Liver (tissue), 8 donors: ENCODE measurements at regions not wholly inside any gene's neighbourhood (a gene's known extent, or its start where the extent isn't known, plus 50 kb on each side); places are given as distances from the start of the nearest gene placed in this dataset.

Experiments used
- DNase-seq: peaks from one replicate; pipeline ENCODE4 v3.0.0-alpha.2; 2017; ENCODE audit warnings: low spot score
- H3K27ac ChIP-seq, 2 donors: one replicate each; pipeline ENCODE4 v1.7.0; 2013; ENCODE audit warnings: inconsistent platforms in 2 of 2, low read length in 2 of 2, control low read depth in 1 of 2, low read depth in 1 of 2, mild to moderate bottlenecking in 1 of 2
- H3K27me3 ChIP-seq, 4 donors: one replicate each; pipeline versions ENCODE4 v1.6.1 to v1.7.0; 2013; ENCODE audit warnings: low read length in 3 of 4, inconsistent platforms in 1 of 4, mild to moderate bottlenecking in 1 of 4, moderate library complexity in 1 of 4; ENCODE audit not compliant: control insufficient read depth in 4 of 4, insufficient read depth in 4 of 4
- H3K36me3 ChIP-seq, 4 donors: one replicate each; pipeline versions ENCODE4 v1.6.1 to v1.7.0; 2013; ENCODE audit warnings: low read length in 3 of 4, mild to moderate bottlenecking in 3 of 4, low read depth in 1 of 4, moderate library complexity in 1 of 4; ENCODE audit not compliant: control insufficient read depth in 4 of 4, insufficient read depth in 3 of 4
- H3K4me1 ChIP-seq, 4 donors: one replicate each; pipeline versions ENCODE4 v1.6.1 to v1.7.0; 2013; ENCODE audit warnings: low read length in 3 of 4, mild to moderate bottlenecking in 3 of 4, moderate library complexity in 1 of 4; ENCODE audit not compliant: control insufficient read depth in 4 of 4, insufficient read depth in 4 of 4
- H3K4me3 ChIP-seq, 3 donors: one replicate each; pipeline versions ENCODE4 v1.6.1 to v1.7.0; 2013; ENCODE audit warnings: low read length in 3 of 3, control low read depth in 1 of 3, low read depth in 1 of 3, mild to moderate bottlenecking in 1 of 3
- H3K9ac ChIP-seq, 2 donors: one replicate each; pipeline ENCODE4 v1.7.0; 2013; ENCODE audit warnings: low read length in 2 of 2, mild to moderate bottlenecking in 2 of 2, moderate library complexity in 2 of 2, control low read depth in 1 of 2, low read depth in 1 of 2
- H3K9me3 ChIP-seq, 4 donors: one replicate each; pipeline versions ENCODE4 v1.6.1 to v1.7.0; 2013; ENCODE audit warnings: low read length in 3 of 4; ENCODE audit not compliant: control insufficient read depth in 4 of 4
- ATF3 ChIP-seq: IDR thresholded peaks from 2 replicates; pipeline ENCODE4 v1.6.1; 2016; ENCODE audit warnings: antibody characterized with exemption
- EGR1 ChIP-seq, 2 donors: IDR thresholded peaks; 2 replicates each; pipeline ENCODE4 v1.6.1; 2016 to 2018; ENCODE audit warnings: antibody characterized with exemption in 2 of 2, low read depth in 2 of 2
- FOXA1 ChIP-seq: IDR thresholded peaks from 2 replicates; pipeline ENCODE4 v1.6.1; 2016; ENCODE audit warnings: antibody characterized with exemption
- FOXA2 ChIP-seq: IDR thresholded peaks from 2 replicates; pipeline ENCODE4 v1.6.1; 2016; ENCODE audit warnings: antibody characterized with exemption
- GABPA ChIP-seq, 2 donors: IDR thresholded peaks in 1 of 2; conservative IDR thresholded peaks in 1 of 2; 2 replicates each; pipeline ENCODE4 v1.6.1; 2016; ENCODE audit warnings: antibody characterized with exemption in 2 of 2, mild to moderate bottlenecking in 1 of 2, moderate library complexity in 1 of 2
- HNF4A ChIP-seq, 2 donors: conservative IDR thresholded peaks; 2 replicates each; pipeline ENCODE4 v1.6.1; 2016; ENCODE audit warnings: antibody characterized with exemption in 2 of 2, mild to moderate bottlenecking in 2 of 2
- HNF4G ChIP-seq: IDR thresholded peaks from 2 replicates; pipeline ENCODE4 v1.6.1; 2016; ENCODE audit warnings: antibody characterized with exemption
- JUND ChIP-seq, 2 donors: IDR thresholded peaks; 2 replicates each; pipeline ENCODE4 v1.6.1; 2016; ENCODE audit warnings: antibody characterized with exemption in 2 of 2
- NR2F2 ChIP-seq: IDR thresholded peaks from 2 replicates; pipeline ENCODE4 v1.6.1; 2016; ENCODE audit warnings: antibody characterized with exemption
- RAD21 ChIP-seq, 2 donors: IDR thresholded peaks; 2 replicates each; pipeline ENCODE4 v1.6.1; 2016; ENCODE audit warnings: antibody characterized with exemption in 2 of 2, mild to moderate bottlenecking in 2 of 2
- RXRA ChIP-seq, 2 donors: IDR thresholded peaks; 2 replicates each; pipeline ENCODE4 v1.6.1; 2017 to 2018; ENCODE audit warnings: antibody characterized with exemption in 2 of 2, mild to moderate bottlenecking in 1 of 2
- TAF1 ChIP-seq: conservative IDR thresholded peaks from 2 replicates; pipeline ENCODE4 v1.6.1; 2016; ENCODE audit warnings: antibody characterized with exemption, mild to moderate bottlenecking
- YY1 ChIP-seq: IDR thresholded peaks from 2 replicates; pipeline ENCODE4 v1.6.1; 2016; ENCODE audit warnings: antibody characterized with exemption, mild to moderate bottlenecking
- WGBS: extraction: QIAGEN DNeasy Blood & Tissue Kit; methylation state at CpG from one replicate; pipeline ENCODE4 v1.1.7; 2013; 5-methylcytosine and 5-hydroxymethylcytosine counted together
- TF ChIP-seq, protein P1 (sequence below): IDR thresholded peaks from 2 replicates; pipeline ENCODE4 v1.6.1; 2016; ENCODE audit warnings: antibody characterized with exemption
- TF ChIP-seq, protein P2 (sequence below): IDR thresholded peaks from 2 replicates; pipeline ENCODE4 v1.6.1; 2016; ENCODE audit warnings: antibody characterized with exemption
- TF ChIP-seq, protein P3 (sequence below): IDR thresholded peaks from 2 replicates; pipeline ENCODE4 v1.6.1; 2016; ENCODE audit warnings: antibody characterized with exemption, mild to moderate bottlenecking
- TF ChIP-seq, protein P4 (sequence below): fragments of 150-350 bp; IDR thresholded peaks from 2 replicates; pipeline ENCODE4 v1.5.1; 2017; ENCODE audit warnings: improper control_type of control experiment, low read depth, low read length; ENCODE audit not compliant: missing input control
- donor health status: healthy.
- donor health status: healthy.
- donor health status: healthy.
- donor health status: healthy.
- donor health status: healthy.

- TF ChIP-seq, protein P1, sequence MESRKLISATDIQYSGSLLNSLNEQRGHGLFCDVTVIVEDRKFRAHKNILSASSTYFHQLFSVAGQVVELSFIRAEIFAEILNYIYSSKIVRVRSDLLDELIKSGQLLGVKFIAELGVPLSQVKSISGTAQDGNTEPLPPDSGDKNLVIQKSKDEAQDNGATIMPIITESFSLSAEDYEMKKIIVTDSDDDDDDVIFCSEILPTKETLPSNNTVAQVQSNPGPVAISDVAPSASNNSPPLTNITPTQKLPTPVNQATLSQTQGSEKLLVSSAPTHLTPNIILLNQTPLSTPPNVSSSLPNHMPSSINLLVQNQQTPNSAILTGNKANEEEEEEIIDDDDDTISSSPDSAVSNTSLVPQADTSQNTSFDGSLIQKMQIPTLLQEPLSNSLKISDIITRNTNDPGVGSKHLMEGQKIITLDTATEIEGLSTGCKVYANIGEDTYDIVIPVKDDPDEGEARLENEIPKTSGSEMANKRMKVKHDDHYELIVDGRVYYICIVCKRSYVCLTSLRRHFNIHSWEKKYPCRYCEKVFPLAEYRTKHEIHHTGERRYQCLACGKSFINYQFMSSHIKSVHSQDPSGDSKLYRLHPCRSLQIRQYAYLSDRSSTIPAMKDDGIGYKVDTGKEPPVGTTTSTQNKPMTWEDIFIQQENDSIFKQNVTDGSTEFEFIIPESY: no peak
- TF ChIP-seq YY1: no peak
- no peak for TF ChIP-seq ATF3
- no peak for TF ChIP-seq RXRA (IDR thresholded peaks at IDR 0.05)
- TF ChIP-seq EGR1 (IDR thresholded peaks at IDR 0.05; ENCODE audit: low read depth in 2 of 2): no peak
- no peak for TF ChIP-seq NR2F2
- TF ChIP-seq, protein P2, sequence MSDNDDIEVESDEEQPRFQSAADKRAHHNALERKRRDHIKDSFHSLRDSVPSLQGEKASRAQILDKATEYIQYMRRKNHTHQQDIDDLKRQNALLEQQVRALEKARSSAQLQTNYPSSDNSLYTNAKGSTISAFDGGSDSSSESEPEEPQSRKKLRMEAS: no peak
- TF ChIP-seq, protein P3, sequence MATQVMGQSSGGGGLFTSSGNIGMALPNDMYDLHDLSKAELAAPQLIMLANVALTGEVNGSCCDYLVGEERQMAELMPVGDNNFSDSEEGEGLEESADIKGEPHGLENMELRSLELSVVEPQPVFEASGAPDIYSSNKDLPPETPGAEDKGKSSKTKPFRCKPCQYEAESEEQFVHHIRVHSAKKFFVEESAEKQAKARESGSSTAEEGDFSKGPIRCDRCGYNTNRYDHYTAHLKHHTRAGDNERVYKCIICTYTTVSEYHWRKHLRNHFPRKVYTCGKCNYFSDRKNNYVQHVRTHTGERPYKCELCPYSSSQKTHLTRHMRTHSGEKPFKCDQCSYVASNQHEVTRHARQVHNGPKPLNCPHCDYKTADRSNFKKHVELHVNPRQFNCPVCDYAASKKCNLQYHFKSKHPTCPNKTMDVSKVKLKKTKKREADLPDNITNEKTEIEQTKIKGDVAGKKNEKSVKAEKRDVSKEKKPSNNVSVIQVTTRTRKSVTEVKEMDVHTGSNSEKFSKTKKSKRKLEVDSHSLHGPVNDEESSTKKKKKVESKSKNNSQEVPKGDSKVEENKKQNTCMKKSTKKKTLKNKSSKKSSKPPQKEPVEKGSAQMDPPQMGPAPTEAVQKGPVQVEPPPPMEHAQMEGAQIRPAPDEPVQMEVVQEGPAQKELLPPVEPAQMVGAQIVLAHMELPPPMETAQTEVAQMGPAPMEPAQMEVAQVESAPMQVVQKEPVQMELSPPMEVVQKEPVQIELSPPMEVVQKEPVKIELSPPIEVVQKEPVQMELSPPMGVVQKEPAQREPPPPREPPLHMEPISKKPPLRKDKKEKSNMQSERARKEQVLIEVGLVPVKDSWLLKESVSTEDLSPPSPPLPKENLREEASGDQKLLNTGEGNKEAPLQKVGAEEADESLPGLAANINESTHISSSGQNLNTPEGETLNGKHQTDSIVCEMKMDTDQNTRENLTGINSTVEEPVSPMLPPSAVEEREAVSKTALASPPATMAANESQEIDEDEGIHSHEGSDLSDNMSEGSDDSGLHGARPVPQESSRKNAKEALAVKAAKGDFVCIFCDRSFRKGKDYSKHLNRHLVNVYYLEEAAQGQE: no peak
- no peak for TF ChIP-seq RAD21 (IDR thresholded peaks at IDR 0.05)
- no peak for TF ChIP-seq FOXA2
- TF ChIP-seq HNF4G: no peak
- TF ChIP-seq, protein P4, sequence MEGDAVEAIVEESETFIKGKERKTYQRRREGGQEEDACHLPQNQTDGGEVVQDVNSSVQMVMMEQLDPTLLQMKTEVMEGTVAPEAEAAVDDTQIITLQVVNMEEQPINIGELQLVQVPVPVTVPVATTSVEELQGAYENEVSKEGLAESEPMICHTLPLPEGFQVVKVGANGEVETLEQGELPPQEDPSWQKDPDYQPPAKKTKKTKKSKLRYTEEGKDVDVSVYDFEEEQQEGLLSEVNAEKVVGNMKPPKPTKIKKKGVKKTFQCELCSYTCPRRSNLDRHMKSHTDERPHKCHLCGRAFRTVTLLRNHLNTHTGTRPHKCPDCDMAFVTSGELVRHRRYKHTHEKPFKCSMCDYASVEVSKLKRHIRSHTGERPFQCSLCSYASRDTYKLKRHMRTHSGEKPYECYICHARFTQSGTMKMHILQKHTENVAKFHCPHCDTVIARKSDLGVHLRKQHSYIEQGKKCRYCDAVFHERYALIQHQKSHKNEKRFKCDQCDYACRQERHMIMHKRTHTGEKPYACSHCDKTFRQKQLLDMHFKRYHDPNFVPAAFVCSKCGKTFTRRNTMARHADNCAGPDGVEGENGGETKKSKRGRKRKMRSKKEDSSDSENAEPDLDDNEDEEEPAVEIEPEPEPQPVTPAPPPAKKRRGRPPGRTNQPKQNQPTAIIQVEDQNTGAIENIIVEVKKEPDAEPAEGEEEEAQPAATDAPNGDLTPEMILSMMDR: no peak
- Histone ChIP-seq H3K27me3 (no peaks in the 10 kb centered on the region), H3K4me1 (peaks cover 0 to 5% (median 2%) of the 10 kb centered on the region in 4 donors), H3K36me3 (no peaks in the 10 kb centered on the region), H3K4me3 (no peak overlapping the region), H3K9me3 (no peaks in the 10 kb centered on the region), H3K9ac (no peak overlapping the region), H3K27ac (no peak overlapping the region)
- WGBS: 67% methylated on average over 5 of the region's 5 CpGs
- DNase-seq: no peak
Observed at GRCh38 chr10:78577712-78578111, 491.1 kb upstream of the ZMIZ1 start.

DNA sequence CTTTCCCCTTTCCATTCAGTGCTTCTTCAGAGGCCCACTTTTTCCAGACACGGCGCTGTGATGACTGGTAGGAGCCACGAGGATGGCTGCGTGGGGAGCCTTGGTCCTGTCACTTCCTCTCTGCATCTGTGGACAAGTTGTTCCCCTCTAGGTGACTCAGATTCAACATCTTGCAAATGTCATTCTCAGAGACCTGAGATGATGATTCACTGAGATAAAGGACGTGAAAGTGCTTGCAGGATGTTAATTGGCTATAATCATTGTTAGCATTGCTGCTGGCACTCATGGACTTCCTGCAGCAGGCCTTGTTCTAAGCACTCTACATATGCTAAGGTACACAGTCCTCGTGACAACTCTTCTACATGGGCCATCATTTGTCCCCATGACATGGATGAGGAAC is 489.8 kb upstream of the ZMIZ1 start:
- no peaks in the 10 kb centered on the region for H3K9me3 ChIP-seq
- no peak for TF ChIP-seq HNF4A (conservative IDR thresholded peaks at IDR 0.05)
- no peak for TF ChIP-seq JUND (IDR thresholded peaks at IDR 0.05)
- no peak for TF ChIP-seq TAF1
- no peak for TF ChIP-seq RAD21 (IDR thresholded peaks at IDR 0.05)
- TF ChIP-seq, protein P2: no peak
- TF ChIP-seq GABPA (IDR thresholded peaks at IDR 0.05 in 1 of 2, conservative IDR thresholded peaks at IDR 0.05 in 1 of 2): no peak
- no peak for TF ChIP-seq FOXA1
- no peak for TF ChIP-seq EGR1 (IDR thresholded peaks at IDR 0.05; ENCODE audit: low read depth in 2 of 2)
- no peak for TF ChIP-seq RXRA (IDR thresholded peaks at IDR 0.05)
- H3K9ac ChIP-seq: no peak overlapping the region
- H3K4me3 ChIP-seq: no peak overlapping the region
- H3K27ac ChIP-seq: no peak overlapping the region
- peaks cover 0 to 6% (median 3%) of the 10 kb centered on the region in 4 donors for H3K4me1 ChIP-seq
- DNase-seq: no peak
- no peaks in the 10 kb centered on the region for H3K27me3 ChIP-seq
- WGBS: 87% methylated on average over 6 of the region's 6 CpGs
- no peaks in the 10 kb centered on the region for H3K36me3 ChIP-seq
